Activated T-cell treated with anti-CD3 and anti-CD28 coated beads, Interleukin-2, amount 50 U/mL, for 72 hours (primary cell): ENCODE measurements at regions not wholly inside any gene's neighbourhood (a gene's known extent, or its start where the extent isn't known, plus 50 kb on each side); places are given as distances from the start of the nearest gene placed in this dataset.
"Not testable (repeated sequence)": the region's sequence is repeated elsewhere in the genome, so short reads cannot be mapped to it uniquely, and the experiment has no call there.

Experiments used
- ATAC-seq, 2 donors: fragments of 150-1000 bp; cut with Tn5 transposase; replicated peaks in 1 of 2; 2 replicates each; pipeline ENCODE4 v1.10.0; 2021; ENCODE audit warnings: moderate library complexity in 2 of 2, mild to moderate bottlenecking in 1 of 2
- DNase-seq, 2 donors: peaks; one replicate each; pipeline ENCODE4 v3.0.0; 2021 to 2022; ENCODE audit warnings: mixed read lengths in 1 of 2
- H3K27ac Mint-ChIP-seq: one replicate; pipeline ENCODE4 v1.8.0; 2022; ENCODE audit warnings: mild to moderate bottlenecking, moderate library complexity, mixed read lengths
- H3K27me3 Mint-ChIP-seq: one replicate; pipeline ENCODE4 v1.8.0; 2022; ENCODE audit warnings: low read depth, mixed read lengths
- H3K36me3 Mint-ChIP-seq, 2 donors: one replicate each; pipeline ENCODE4 v1.8.0; 2022; ENCODE audit warnings: mixed read lengths in 2 of 2, mild to moderate bottlenecking in 1 of 2; ENCODE audit not compliant: insufficient read depth in 2 of 2
- H3K4me1 Mint-ChIP-seq: one replicate; pipeline ENCODE4 v1.8.0; 2022; ENCODE audit warnings: low read depth, mixed read lengths
- H3K4me3 Mint-ChIP-seq, 2 donors: one replicate each; pipeline ENCODE4 v1.8.0; 2022; ENCODE audit warnings: mild to moderate bottlenecking in 2 of 2, mixed read lengths in 2 of 2, moderate library complexity in 2 of 2
- H3K9me3 Mint-ChIP-seq, 2 donors: one replicate each; pipeline ENCODE4 v1.8.0; 2022; ENCODE audit warnings: mixed read lengths in 2 of 2

DNA sequence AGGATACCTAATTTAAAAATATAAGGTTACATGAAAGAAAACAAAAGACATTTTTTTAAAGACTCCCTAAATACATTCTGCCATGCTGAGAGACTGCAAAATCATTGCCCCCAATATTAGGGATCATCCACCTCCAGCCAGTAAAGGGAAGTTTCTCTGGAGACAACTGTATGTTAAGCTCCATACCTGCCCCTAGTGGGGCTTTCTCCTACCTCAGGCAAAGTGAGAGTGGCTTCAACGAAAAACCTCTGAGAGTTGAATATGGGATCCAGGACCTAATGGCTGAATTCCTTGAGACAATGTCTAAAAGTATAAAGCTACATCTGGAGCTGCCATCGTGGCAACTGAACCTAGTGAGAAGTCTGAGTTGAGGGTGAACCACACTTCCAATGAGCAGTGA, 248.1 kb upstream of the FIGN start:
- Mint-ChIP-seq H3K9me3 (peaks cover 3 to 4% of the 10 kb centered on the region in 2 donors), H3K36me3 (peaks cover 0 to 2% of the 10 kb centered on the region in 2 donors), H3K4me3 (no peak overlapping the region), H3K27me3 (no peaks in the 10 kb centered on the region), H3K27ac (no peak overlapping the region), H3K4me1 (no peaks in the 10 kb centered on the region)
- no peak for ATAC-seq
- DNase-seq: no peak

DNA sequence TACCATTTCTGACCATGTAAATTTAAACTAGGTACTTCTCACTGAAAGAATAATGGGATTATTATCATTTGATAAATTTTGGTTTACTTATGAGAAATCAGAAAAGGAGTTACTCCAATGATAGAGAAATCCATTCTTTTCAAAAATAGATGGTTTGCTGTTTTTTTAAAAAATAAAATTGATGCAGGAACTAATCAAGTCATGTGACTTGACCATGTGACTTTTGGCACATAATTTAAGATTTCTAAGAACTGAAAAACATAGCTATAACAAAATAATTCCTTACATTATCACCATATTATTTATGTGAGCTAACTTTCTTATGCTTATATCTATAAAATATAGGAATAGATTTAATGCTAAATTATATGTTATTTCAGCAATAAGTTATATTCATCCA, 247.1 kb upstream of the FIGN start:
- H3K36me3 Mint-ChIP-seq: peaks cover 0 to 2% of the 10 kb centered on the region in 2 donors
- no peaks in the 10 kb centered on the region for H3K27me3 Mint-ChIP-seq
- no peak for DNase-seq
- no peak overlapping the region for H3K27ac Mint-ChIP-seq
- H3K9me3 Mint-ChIP-seq: peaks cover 3 to 4% of the 10 kb centered on the region in 2 donors
- no peaks in the 10 kb centered on the region for H3K4me1 Mint-ChIP-seq
- H3K4me3 Mint-ChIP-seq: no peak overlapping the region
- no peak for ATAC-seq

DNA sequence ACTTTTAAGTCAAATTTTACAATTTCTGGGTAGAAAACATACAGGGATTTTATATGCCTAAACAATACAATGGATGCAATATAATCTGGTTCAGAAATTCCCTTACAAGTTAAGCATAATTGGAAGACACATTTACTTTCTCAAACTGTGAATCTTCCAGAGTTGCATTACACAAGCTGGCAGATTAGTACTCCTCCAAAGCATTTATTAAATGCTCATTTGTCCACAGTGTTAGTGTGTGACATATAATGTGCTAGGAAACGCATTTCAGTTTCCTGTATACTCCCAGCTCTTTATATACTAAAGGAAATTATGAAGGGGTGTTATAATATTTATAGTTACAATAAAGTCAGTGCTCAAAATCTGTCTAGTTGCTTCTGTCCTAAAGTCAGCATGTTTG, 239.0 kb upstream of the FIGN start:
- peaks cover 2% of the 10 kb centered on the region in 2 donors for H3K9me3 Mint-ChIP-seq
- H3K27ac Mint-ChIP-seq: no peak overlapping the region
- ATAC-seq: no peak
- H3K4me1 Mint-ChIP-seq: no peaks in the 10 kb centered on the region
- H3K4me3 Mint-ChIP-seq: no peak overlapping the region
- DNase-seq: no peak
- H3K36me3 Mint-ChIP-seq: no peaks in the 10 kb centered on the region
- H3K27me3 Mint-ChIP-seq: no peaks in the 10 kb centered on the region

DNA sequence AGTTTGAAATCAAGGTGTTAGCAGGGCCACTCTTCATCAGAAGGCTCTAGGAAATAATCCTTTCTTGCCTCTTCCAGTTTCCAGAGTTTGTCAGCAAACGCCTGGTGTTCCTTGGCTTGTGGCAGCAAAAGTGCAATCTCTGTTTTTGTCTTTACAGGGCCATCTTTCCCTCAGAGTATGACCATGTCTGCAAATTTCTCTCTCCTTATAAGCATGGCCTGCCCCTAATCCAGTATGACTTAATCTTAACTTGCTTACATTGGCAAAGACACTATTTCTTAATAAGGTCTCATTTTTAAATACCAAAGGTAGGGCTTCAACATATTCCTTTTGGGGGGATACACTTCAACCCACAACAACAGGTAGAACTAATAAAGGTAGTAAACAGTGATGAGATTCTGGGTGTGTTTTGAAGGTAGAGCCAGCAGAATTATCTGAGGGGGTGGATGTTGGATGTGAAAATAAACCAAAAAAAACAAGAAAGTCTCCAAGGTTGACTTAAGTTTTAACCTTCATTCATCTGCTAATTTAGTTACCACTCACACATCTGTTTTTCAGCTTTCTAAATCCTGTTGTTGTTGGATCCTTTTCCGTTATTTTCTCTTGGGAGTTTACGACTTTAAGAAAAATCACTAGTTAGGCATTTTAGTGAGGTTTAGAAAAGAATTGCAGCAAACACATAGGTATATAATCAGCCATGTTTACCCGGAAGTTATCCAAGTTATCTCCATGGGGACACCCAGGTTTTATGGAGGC, 234.4 kb upstream of the FIGN start:
- H3K4me3 Mint-ChIP-seq: no peak overlapping the region
- peaks cover 3 to 6% of the 10 kb centered on the region in 2 donors for H3K9me3 Mint-ChIP-seq
- DNase-seq (no peak), ATAC-seq (no peak)
- H3K27ac Mint-ChIP-seq: no peak overlapping the region
- H3K36me3 Mint-ChIP-seq: no peaks in the 10 kb centered on the region
- H3K4me1 Mint-ChIP-seq: no peaks in the 10 kb centered on the region
- H3K27me3 Mint-ChIP-seq: no peaks in the 10 kb centered on the region

DNA sequence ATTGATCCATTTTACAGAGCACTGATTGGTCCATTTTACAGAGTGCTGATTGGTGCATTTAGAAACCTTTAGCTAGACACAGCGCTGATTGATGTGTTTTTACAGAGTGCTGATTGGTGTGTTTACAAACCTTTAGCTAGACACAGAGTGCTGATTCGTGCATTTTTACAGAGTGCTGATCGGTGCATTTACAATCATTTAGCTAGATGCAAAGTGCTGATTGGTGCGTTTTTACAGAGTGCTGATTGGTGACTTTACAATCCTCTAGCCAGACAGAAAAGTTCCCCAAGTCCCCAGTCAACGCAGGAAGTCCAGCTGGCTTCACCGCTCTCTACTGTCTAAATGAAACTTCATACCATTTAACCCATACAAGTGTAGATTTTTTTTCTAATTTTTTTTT, 228.5 kb upstream of the FIGN start:
- not testable (repeated sequence) for H3K9me3 Mint-ChIP-seq

DNA sequence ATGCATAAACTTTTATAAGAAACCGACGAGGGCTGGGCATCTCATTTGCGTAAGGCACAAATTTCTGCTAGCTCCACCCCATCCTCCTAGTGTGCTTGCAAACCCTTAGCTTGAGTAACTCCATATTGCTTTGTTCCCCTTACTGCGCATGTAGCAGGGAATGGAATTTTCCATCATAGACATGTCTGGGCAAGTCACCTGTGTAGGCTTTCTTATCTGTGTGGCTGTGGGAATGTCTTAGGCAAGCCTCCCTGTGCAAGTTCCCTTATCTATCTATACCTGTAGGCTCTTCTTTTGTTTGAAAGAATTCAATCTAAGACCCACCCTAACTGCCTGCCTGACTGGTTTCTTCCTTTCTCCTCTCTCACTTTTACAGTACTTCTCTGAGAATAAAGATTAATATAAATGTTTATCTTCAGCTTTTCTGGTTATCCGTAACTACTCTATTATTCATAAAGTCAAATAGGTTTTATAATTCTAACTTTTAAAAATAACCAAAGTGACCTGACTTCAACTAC, 217.6 kb upstream of the FIGN start:
- no peak overlapping the region for H3K27ac Mint-ChIP-seq
- ATAC-seq (no peak), DNase-seq (no peak)
- no peak overlapping the region for H3K4me3 Mint-ChIP-seq
- no peaks in the 10 kb centered on the region for H3K27me3 Mint-ChIP-seq
- H3K4me1 Mint-ChIP-seq: no peaks in the 10 kb centered on the region
- peaks cover 0 to 8% of the 10 kb centered on the region in 2 donors for H3K9me3 Mint-ChIP-seq
- H3K36me3 Mint-ChIP-seq: no peaks in the 10 kb centered on the region

More for the DNA sequence above, 228.5 kb upstream of the FIGN start:
- H3K4me1 Mint-ChIP-seq, H3K27ac Mint-ChIP-seq, ATAC-seq, H3K27me3 Mint-ChIP-seq, DNase-seq, H3K36me3 Mint-ChIP-seq, H3K4me3 Mint-ChIP-seq: not testable (repeated sequence)

DNA sequence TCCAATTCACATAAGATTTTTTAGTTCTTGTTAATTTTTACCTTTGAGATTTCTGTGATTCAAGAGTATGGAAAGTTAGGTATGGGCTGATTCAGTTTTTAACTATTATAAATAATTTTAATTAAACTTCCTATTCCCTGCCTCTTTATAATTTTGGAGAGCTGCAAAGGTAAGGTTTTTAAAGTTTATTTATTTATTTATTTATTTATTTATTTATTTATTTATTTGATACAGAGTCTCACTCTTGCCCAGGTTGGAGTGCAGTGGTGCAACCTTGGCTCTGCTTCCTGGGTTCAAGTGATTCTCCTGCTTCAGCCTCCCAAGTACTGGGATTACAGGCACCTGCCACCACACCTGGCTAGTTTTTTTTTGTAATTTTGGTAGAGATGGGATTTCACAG, 215.5 kb upstream of the FIGN start:
- Mint-ChIP-seq H3K27ac (no peak overlapping the region), H3K27me3 (no peaks in the 10 kb centered on the region), H3K4me3 (no peak overlapping the region), H3K4me1 (no peaks in the 10 kb centered on the region), H3K9me3 (peaks cover 0 to 8% of the 10 kb centered on the region in 2 donors), H3K36me3 (no peaks in the 10 kb centered on the region)
- no peak for DNase-seq
- ATAC-seq: no peak

DNA sequence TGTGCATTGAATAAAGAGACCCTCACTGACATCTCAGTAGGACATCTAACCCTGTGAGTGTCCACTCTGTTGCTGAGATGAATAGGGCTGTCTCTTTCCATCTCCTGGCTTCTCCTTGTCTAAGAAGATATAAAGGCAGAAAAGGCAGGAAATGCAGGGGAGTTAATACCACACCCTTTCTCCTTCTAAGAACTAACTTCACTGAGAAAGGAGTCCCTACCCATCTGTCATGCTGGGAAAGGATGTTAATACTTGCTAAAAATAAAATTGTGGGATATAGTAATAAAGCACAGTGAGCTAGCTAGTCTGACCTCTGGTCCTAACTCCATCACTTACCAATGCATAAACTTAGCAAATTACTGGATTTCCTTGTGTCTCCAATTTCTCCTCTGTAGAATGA, 213.9 kb upstream of the FIGN start:
- ATAC-seq (no peak), DNase-seq (no peak)
- Mint-ChIP-seq H3K27me3 (no peaks in the 10 kb centered on the region), H3K4me1 (no peaks in the 10 kb centered on the region), H3K9me3 (peaks cover 0 to 4% of the 10 kb centered on the region in 2 donors), H3K27ac (no peak overlapping the region), H3K36me3 (no peaks in the 10 kb centered on the region), H3K4me3 (no peak overlapping the region)

DNA sequence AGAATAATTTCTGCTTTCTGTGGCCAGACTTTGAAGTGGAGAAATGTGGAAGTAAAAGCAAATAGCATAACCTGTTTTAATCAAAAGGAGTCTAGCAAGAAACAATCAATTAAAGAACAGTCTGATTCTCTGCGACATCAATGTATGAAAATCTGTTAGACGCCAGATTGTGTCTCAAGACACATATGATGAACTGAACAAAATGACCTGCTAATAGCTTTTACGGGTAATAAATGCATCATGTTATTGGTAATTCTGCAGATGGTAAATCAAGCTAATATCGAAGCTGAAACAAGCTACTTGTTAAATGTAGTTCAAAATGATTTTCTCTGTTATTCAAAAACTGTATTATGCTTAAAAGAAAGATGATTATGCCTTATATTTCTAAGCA, 208.5 kb upstream of the FIGN start:
- Mint-ChIP-seq H3K4me3 (no peak overlapping the region), H3K36me3 (peaks cover 0 to 1% of the 10 kb centered on the region in 2 donors), H3K4me1 (no peaks in the 10 kb centered on the region), H3K27ac (no peak overlapping the region), H3K9me3 (peaks cover 3% of the 10 kb centered on the region in 2 donors), H3K27me3 (no peaks in the 10 kb centered on the region)
- ATAC-seq (no peak), DNase-seq (no peak)

DNA sequence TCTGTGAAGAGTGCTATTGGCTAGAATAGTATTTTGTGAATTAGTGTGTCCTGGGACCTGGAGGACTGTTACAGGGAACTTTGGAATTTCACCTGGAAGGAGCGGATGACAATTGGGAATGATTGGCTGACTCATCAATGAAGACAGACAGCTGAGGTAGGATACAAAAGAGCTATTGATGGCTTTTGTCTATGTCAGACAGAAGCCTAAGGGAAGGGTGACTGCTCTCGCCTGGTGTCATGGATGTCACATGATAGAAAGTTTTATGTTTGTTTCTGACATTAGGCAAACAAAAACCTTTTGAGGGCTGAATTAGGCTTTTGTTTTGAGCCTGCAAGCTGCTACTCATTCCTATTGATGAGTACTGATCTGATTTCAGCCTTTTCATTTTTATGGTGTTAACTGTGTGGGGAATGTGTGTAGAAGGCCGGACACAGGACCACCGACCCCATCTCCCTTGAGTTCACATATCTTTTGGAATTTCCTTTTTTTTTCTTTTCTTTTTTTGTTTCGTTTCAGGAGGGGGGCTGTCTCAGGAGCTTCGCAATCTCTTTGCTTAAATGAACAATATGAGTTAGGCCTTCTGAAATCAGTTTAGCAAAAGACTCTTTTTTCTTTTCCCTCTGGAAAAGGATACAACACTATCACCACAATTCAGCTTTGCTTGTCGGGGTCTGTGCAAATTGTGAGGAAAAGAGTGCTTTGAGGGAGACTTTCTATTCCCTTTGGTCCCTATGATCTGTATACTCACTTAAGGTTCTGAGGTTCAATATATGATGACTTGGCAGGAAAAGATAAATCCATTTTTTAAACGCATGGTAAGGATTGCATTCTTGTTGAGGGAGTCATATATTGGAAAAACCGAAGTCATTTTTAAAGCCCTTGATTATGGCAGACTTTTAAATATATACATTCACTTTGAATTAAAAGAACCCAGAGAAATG, 207.9 kb upstream of the FIGN start:
- H3K27ac Mint-ChIP-seq: no peak overlapping the region
- peaks cover 3 to 5% of the 10 kb centered on the region in 2 donors for H3K9me3 Mint-ChIP-seq
- ATAC-seq: no peak
- no peak overlapping the region for H3K4me3 Mint-ChIP-seq
- no peaks in the 10 kb centered on the region for H3K4me1 Mint-ChIP-seq
- H3K27me3 Mint-ChIP-seq: no peaks in the 10 kb centered on the region
- DNase-seq: no peak
- peaks cover 0 to 1% of the 10 kb centered on the region in 2 donors for H3K36me3 Mint-ChIP-seq

DNA sequence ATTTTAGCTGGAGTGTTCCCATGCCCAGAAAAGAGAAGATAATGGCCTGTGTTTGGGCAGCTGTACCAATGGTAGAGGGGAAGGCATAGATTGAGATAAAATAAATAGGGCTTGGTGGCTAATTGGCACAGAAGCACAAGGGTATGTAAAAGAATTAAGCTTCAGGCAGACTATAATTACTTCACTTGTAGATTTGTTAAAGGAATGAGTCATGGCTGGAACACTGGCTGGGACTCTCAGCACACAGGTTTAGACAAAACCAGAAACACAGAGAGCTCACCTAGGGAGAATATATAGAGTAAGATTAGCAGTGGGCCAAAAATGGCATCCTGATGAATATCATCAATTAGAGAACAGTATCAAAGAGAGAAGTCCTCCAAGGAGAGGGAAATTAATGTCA, 198.3 kb upstream of the FIGN start:
- Mint-ChIP-seq H3K4me1 (no peaks in the 10 kb centered on the region), H3K27ac (no peak overlapping the region), H3K27me3 (no peaks in the 10 kb centered on the region), H3K4me3 (no peak overlapping the region), H3K9me3 (peaks cover 15 to 16% of the 10 kb centered on the region in 2 donors), H3K36me3 (no peaks in the 10 kb centered on the region)
- DNase-seq (no peak), ATAC-seq (no peak)

DNA sequence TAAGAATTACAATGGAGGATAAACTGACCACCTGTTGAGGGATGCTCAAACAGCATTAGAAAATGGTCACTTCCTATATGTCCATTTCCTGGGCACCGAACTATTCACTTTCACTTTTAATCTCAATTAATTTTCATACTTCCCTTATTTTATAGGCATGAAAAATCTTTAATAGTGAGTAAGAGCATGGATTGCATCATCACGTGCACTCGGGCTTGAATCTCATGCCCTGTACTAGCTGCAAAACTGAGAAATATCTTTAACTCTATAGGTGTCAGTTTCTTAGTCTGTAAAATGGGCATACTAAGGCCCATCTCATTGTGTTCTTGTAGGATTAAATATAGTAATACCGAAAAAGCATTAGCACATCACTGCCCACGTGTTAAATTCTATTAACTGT, 183.9 kb upstream of the FIGN start:
- no peak for DNase-seq
- no peak for ATAC-seq
- Mint-ChIP-seq H3K36me3 (no peaks in the 10 kb centered on the region), H3K4me3 (no peak overlapping the region), H3K27me3 (no peaks in the 10 kb centered on the region), H3K27ac (no peak overlapping the region), H3K9me3 (peaks cover 0 to 3% of the 10 kb centered on the region in 2 donors), H3K4me1 (no peaks in the 10 kb centered on the region)

DNA sequence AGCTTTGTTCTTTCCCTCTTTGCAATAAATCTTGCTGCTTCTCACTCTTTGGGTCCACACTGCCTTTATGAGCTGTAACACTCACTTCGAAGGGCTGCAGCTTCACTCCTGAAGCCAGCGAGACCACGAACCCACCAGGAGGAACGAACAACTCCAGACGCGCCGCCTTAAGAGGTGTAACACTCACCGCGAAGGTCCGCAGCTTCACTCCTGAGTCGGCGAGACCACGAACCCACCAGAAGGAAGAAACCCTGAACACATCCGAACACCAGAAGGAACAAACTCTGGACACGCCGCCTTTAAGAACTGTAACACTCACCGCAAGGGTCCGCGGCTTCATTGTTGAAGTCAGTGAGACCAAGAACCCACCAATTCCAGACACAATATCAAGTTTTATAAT, 178.7 kb upstream of the FIGN start:
- H3K9me3 Mint-ChIP-seq, ATAC-seq, H3K27ac Mint-ChIP-seq, DNase-seq, H3K4me3 Mint-ChIP-seq, H3K36me3 Mint-ChIP-seq, H3K4me1 Mint-ChIP-seq, H3K27me3 Mint-ChIP-seq: not testable (repeated sequence)
